Esophagus squamous epithelium (tissue), 4 donors: ENCODE measurements at regions not wholly inside any gene's neighbourhood (a gene's known extent, or its start where the extent isn't known, plus 50 kb on each side); places are given as distances from the start of the nearest gene placed in this dataset.

Experiments
- POLR2A ChIP-seq, 4 donors: fragments of 450-650 bp; IDR thresholded peaks; one replicate each; pipeline ENCODE4 v1.6.1; 2017; ENCODE audit warnings: antibody characterized with exemption in 4 of 4, mild to moderate bottlenecking in 4 of 4, moderate library complexity in 3 of 4
- TF ChIP-seq, protein P1 (sequence below), 6 experiments: fragments of 450-650 bp in 4 of 6; fragments of 200-600 bp in 2 of 6; sonication (generic) in 2 of 6; IDR thresholded peaks; one replicate each; pipeline ENCODE4 v1.5.1; 2016 to 2019; ENCODE audit warnings: antibody characterized with exemption in 6 of 6, mild to moderate bottlenecking in 4 of 6, moderate library complexity in 4 of 6

DNA sequence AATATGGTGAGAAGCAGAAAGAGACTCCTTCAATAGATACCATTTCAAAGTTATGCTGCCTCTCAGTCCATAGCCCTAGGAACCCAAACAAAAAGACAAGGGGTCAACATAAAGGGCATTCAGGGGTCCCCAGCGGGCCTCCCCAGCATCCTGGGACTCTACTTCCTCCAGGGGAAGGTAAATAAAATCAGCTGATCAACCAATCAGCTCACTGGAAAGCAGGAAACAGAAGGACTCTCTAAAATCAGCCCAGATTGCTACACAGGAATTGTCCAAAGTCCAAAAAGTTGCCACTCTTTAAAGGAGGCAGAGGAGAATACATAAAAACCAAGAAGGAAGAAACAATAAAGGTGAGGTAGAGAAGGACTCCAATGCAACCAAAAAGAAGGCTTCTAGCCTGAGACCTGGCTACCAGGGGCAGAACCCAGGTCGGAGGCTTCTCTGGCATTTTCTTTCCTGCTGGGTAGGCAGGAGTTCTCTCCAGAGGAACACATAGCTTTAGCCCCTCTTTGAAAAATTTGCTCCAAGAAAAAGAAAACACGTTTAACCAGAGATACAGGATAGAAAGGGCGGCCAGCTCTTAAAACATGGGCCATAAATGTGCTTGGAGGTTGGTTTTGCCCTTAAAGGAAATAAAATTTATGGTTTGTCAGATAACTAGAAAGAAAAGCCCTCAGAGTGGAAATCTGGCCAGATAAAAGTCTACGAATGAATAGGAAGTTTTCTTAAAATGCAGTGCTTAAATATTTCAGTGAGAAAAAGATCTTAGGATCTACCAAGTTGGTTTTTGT is 404.6 kb downstream of the SOX9 start:
- TF ChIP-seq, protein P1, sequence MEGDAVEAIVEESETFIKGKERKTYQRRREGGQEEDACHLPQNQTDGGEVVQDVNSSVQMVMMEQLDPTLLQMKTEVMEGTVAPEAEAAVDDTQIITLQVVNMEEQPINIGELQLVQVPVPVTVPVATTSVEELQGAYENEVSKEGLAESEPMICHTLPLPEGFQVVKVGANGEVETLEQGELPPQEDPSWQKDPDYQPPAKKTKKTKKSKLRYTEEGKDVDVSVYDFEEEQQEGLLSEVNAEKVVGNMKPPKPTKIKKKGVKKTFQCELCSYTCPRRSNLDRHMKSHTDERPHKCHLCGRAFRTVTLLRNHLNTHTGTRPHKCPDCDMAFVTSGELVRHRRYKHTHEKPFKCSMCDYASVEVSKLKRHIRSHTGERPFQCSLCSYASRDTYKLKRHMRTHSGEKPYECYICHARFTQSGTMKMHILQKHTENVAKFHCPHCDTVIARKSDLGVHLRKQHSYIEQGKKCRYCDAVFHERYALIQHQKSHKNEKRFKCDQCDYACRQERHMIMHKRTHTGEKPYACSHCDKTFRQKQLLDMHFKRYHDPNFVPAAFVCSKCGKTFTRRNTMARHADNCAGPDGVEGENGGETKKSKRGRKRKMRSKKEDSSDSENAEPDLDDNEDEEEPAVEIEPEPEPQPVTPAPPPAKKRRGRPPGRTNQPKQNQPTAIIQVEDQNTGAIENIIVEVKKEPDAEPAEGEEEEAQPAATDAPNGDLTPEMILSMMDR (IDR thresholded peaks at IDR 0.05), result no peak
- TF ChIP-seq POLR2A (IDR thresholded peaks at IDR 0.05), result no peak
